ENCODE measurements at regions not wholly inside any gene's neighbourhood (a gene's known extent, or its start where the extent isn't known, plus 50 kb on each side); places are given as distances from the start of the nearest gene placed in this dataset.

GRCh38 chr1:218817691-218818465 lies 355.8 kb upstream of the LYPLAL1 start:
- no peak overlapping the region for H3K4me3 ChIP-seq
- TF ChIP-seq POLR2AphosphoS5 (IDR thresholded peaks at IDR 0.05; ENCODE audit: borderline replicate concordance, low read depth, low read length) = no peak
- TF ChIP-seq EZH2 (IDR thresholded peaks at IDR 0.05) = no peak
- TF ChIP-seq FOXP2 (optimal IDR thresholded peaks at IDR 0.05; ENCODE audit: control extremely low read depth, extremely low read length, insufficient read depth) = no peak
- no peak overlapping the region for H3K9ac ChIP-seq (ENCODE audit: insufficient read length)
- H3K27ac ChIP-seq = no peak overlapping the region
- no peaks in the 10 kb centered on the region for H3K9me3 ChIP-seq (ENCODE audit: low read depth, low read length)
- DNase-seq (ENCODE audit: low read depth, low spot score) = no peak
- no peaks in the 10 kb centered on the region for H3K36me3 ChIP-seq (ENCODE audit: insufficient read depth, low read length)

GRCh38 chr1:218823291-218823900 lies 350.3 kb upstream of the LYPLAL1 start:
- H3K27ac ChIP-seq = no peak overlapping the region
- H3K9ac ChIP-seq (ENCODE audit: insufficient read length) = no peak overlapping the region
- H3K4me3 ChIP-seq = no peak overlapping the region
- DNase-seq (ENCODE audit: low read depth, low spot score) = no peak
- no peaks in the 10 kb centered on the region for H3K36me3 ChIP-seq (ENCODE audit: insufficient read depth, low read length)
- H3K9me3 ChIP-seq (ENCODE audit: low read depth, low read length) = no peaks in the 10 kb centered on the region
- TF ChIP-seq FOXP2 (optimal IDR thresholded peaks at IDR 0.05; ENCODE audit: control extremely low read depth, extremely low read length, insufficient read depth) (no peak), EZH2 (IDR thresholded peaks at IDR 0.05) (no peak), POLR2AphosphoS5 (IDR thresholded peaks at IDR 0.05; ENCODE audit: borderline replicate concordance, low read depth, low read length) (no peak)

- Histone ChIP-seq H3K9ac (ENCODE audit: insufficient read length) (no peak overlapping the region), H3K4me3 (no peak overlapping the region), H3K9me3 (ENCODE audit: low read depth, low read length) (no peaks in the 10 kb centered on the region), H3K36me3 (ENCODE audit: insufficient read depth, low read length) (no peaks in the 10 kb centered on the region), H3K27ac (no peak overlapping the region)
- TF ChIP-seq POLR2AphosphoS5 (IDR thresholded peaks at IDR 0.05; ENCODE audit: borderline replicate concordance, low read depth, low read length) (no peak), EZH2 (IDR thresholded peaks at IDR 0.05) (no peak), FOXP2 (optimal IDR thresholded peaks at IDR 0.05; ENCODE audit: control extremely low read depth, extremely low read length, insufficient read depth) (no peak)
- DNase-seq (ENCODE audit: low read depth, low spot score) = no peak
Observed at GRCh38 chr1:218827486-218827885, 346.2 kb upstream of the LYPLAL1 start.

GRCh38 chr1:218828125-218828650 lies 345.5 kb upstream of the LYPLAL1 start:
- H3K4me3 ChIP-seq = no peak overlapping the region
- H3K36me3 ChIP-seq (ENCODE audit: insufficient read depth, low read length) = no peaks in the 10 kb centered on the region
- DNase-seq (ENCODE audit: low read depth, low spot score) = no peak

GRCh38 chr1:218829097-218829496 lies 344.6 kb upstream of the LYPLAL1 start:
- Histone ChIP-seq H3K9me3 (ENCODE audit: low read depth, low read length) (no peaks in the 10 kb centered on the region), H3K9ac (ENCODE audit: insufficient read length) (no peak overlapping the region), H3K27ac (no peak overlapping the region), H3K36me3 (ENCODE audit: insufficient read depth, low read length) (no peaks in the 10 kb centered on the region), H3K4me3 (no peak overlapping the region)
- DNase-seq (ENCODE audit: low read depth, low spot score) = no peak
- TF ChIP-seq EZH2 (IDR thresholded peaks at IDR 0.05) = no peak
- no peak for TF ChIP-seq POLR2AphosphoS5 (IDR thresholded peaks at IDR 0.05; ENCODE audit: borderline replicate concordance, low read depth, low read length)
- no peak for TF ChIP-seq FOXP2 (optimal IDR thresholded peaks at IDR 0.05; ENCODE audit: control extremely low read depth, extremely low read length, insufficient read depth)

More at GRCh38 chr1:218828125-218828650, 345.5 kb upstream of the LYPLAL1 start:
- Histone ChIP-seq H3K27ac (no peak overlapping the region), H3K9me3 (ENCODE audit: low read depth, low read length) (no peaks in the 10 kb centered on the region), H3K9ac (ENCODE audit: insufficient read length) (no peak overlapping the region)
- no peak for TF ChIP-seq FOXP2 (optimal IDR thresholded peaks at IDR 0.05; ENCODE audit: control extremely low read depth, extremely low read length, insufficient read depth)
- TF ChIP-seq POLR2AphosphoS5 (IDR thresholded peaks at IDR 0.05; ENCODE audit: borderline replicate concordance, low read depth, low read length) = no peak
- no peak for TF ChIP-seq EZH2 (IDR thresholded peaks at IDR 0.05)

- Histone ChIP-seq H3K9ac (ENCODE audit: insufficient read length) (no peak overlapping the region), H3K4me3 (no peak overlapping the region), H3K27ac (no peak overlapping the region), H3K36me3 (ENCODE audit: insufficient read depth, low read length) (no peaks in the 10 kb centered on the region), H3K9me3 (ENCODE audit: low read depth, low read length) (no peaks in the 10 kb centered on the region)
- TF ChIP-seq FOXP2 (optimal IDR thresholded peaks at IDR 0.05; ENCODE audit: control extremely low read depth, extremely low read length, insufficient read depth) (no peak), EZH2 (IDR thresholded peaks at IDR 0.05) (no peak), POLR2AphosphoS5 (IDR thresholded peaks at IDR 0.05; ENCODE audit: borderline replicate concordance, low read depth, low read length) (no peak)
- no peak for DNase-seq (ENCODE audit: low read depth, low spot score)
Observed at GRCh38 chr1:218835609-218836008, 338.1 kb upstream of the LYPLAL1 start.

- no peaks in the 10 kb centered on the region for H3K9me3 ChIP-seq (ENCODE audit: low read depth, low read length)
- no peak overlapping the region for H3K27ac ChIP-seq
- no peak overlapping the region for H3K9ac ChIP-seq (ENCODE audit: insufficient read length)
- no peaks in the 10 kb centered on the region for H3K36me3 ChIP-seq (ENCODE audit: insufficient read depth, low read length)
- TF ChIP-seq POLR2AphosphoS5 (IDR thresholded peaks at IDR 0.05; ENCODE audit: borderline replicate concordance, low read depth, low read length) = no peak
- no peak for TF ChIP-seq FOXP2 (optimal IDR thresholded peaks at IDR 0.05; ENCODE audit: control extremely low read depth, extremely low read length, insufficient read depth)
- no peak for TF ChIP-seq EZH2 (IDR thresholded peaks at IDR 0.05)
- DNase-seq (ENCODE audit: low read depth, low spot score) = no peak
- H3K4me3 ChIP-seq = no peak overlapping the region
Observed at GRCh38 chr1:218836264-218836663, 337.4 kb upstream of the LYPLAL1 start.

- DNase-seq (ENCODE audit: low read depth, low spot score) = no peak
- H3K36me3 ChIP-seq (ENCODE audit: insufficient read depth, low read length) = no peaks in the 10 kb centered on the region
- H3K9me3 ChIP-seq (ENCODE audit: low read depth, low read length) = no peaks in the 10 kb centered on the region
- H3K27ac ChIP-seq = no peak overlapping the region
- no peak overlapping the region for H3K4me3 ChIP-seq
- TF ChIP-seq FOXP2 (optimal IDR thresholded peaks at IDR 0.05; ENCODE audit: control extremely low read depth, extremely low read length, insufficient read depth) (no peak), POLR2AphosphoS5 (IDR thresholded peaks at IDR 0.05; ENCODE audit: borderline replicate concordance, low read depth, low read length) (no peak), EZH2 (IDR thresholded peaks at IDR 0.05) (no peak)
- no peak overlapping the region for H3K9ac ChIP-seq (ENCODE audit: insufficient read length)
Observed at GRCh38 chr1:218837051-218837450, 336.6 kb upstream of the LYPLAL1 start.
